BJ (cell line): ENCODE measurements at regions not wholly inside any gene's neighbourhood (a gene's known extent, or its start where the extent isn't known, plus 50 kb on each side); places are given as distances from the start of the nearest gene placed in this dataset.

Experiments
- CTCF ChIA-PET: fragments of 350-600 bp; formaldehyde crosslinking; extraction: SDS; loops from one replicate; lab custom pipeline; 2021; ENCODE audit warnings: antibody characterized with exemption, inconsistent platforms; lab: Yijun Ruan, JAX
- POLR2A ChIA-PET: fragments of 300-600 bp; sonication (Branson Sonifier 250); formaldehyde crosslinking; extraction: SDS; loops from one replicate; lab custom pipeline; 2021; ENCODE audit warnings: antibody characterized with exemption; lab: Charles Lee
- DNase-seq: peaks from one replicate; pipeline ENCODE4 v3.0.0-alpha.2; 2011; ENCODE audit warnings: low read depth
- H3K27me3 ChIP-seq: 2 replicates; pipeline ENCODE4 v1.6.0; 2011; ENCODE audit warnings: low read length; ENCODE audit not compliant: control insufficient read depth, insufficient read depth
- H3K36me3 ChIP-seq: 2 replicates; pipeline ENCODE4 v1.5.1; 2011; ENCODE audit warnings: low read length; ENCODE audit not compliant: control insufficient read depth, insufficient read depth
- H3K4me3 ChIP-seq: 2 replicates; pipeline ENCODE4 v1.5.1; 2011; ENCODE audit warnings: low read depth, mild to moderate bottlenecking, control low read depth, low read length
- TF ChIP-seq, protein P1 (sequence below): IDR thresholded peaks from 2 replicates; pipeline ENCODE4 v1.5.1; 2011; ENCODE audit warnings: low read depth, mild to moderate bottlenecking, control low read depth, inconsistent platforms, low read length, moderate library complexity; ENCODE audit not compliant: insufficient read depth

- CTCF ChIA-PET: interaction anchor here (1.9 kb wide), 1 partner anchor 10 kb away, joined by 7 read pairs; no protein-coding TSS in a partner anchor
Measured at GRCh38 chr12:5123921-5124320, 80.2 kb downstream of the KCNA5 start.

GRCh38 chr12:5124401-5124800 lies 80.7 kb downstream of the KCNA5 start:
- TF ChIP-seq, protein P1, sequence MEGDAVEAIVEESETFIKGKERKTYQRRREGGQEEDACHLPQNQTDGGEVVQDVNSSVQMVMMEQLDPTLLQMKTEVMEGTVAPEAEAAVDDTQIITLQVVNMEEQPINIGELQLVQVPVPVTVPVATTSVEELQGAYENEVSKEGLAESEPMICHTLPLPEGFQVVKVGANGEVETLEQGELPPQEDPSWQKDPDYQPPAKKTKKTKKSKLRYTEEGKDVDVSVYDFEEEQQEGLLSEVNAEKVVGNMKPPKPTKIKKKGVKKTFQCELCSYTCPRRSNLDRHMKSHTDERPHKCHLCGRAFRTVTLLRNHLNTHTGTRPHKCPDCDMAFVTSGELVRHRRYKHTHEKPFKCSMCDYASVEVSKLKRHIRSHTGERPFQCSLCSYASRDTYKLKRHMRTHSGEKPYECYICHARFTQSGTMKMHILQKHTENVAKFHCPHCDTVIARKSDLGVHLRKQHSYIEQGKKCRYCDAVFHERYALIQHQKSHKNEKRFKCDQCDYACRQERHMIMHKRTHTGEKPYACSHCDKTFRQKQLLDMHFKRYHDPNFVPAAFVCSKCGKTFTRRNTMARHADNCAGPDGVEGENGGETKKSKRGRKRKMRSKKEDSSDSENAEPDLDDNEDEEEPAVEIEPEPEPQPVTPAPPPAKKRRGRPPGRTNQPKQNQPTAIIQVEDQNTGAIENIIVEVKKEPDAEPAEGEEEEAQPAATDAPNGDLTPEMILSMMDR: no peak
- Histone ChIP-seq H3K36me3 (no peaks in the 10 kb centered on the region), H3K4me3 (no peak overlapping the region), H3K27me3 (no peaks in the 10 kb centered on the region)
- DNase-seq: no peak
- CTCF ChIA-PET: interaction anchor here (1.9 kb wide), 1 partner anchor 9 kb away, joined by 7 read pairs; no protein-coding TSS in a partner anchor
- POLR2A ChIA-PET: no interaction called here

More at GRCh38 chr12:5123921-5124320, 80.2 kb downstream of the KCNA5 start:
- POLR2A ChIA-PET: no interaction called here
- H3K4me3 ChIP-seq: no peak overlapping the region
- H3K27me3 ChIP-seq: no peaks in the 10 kb centered on the region
- H3K36me3 ChIP-seq: no peaks in the 10 kb centered on the region
- TF ChIP-seq, protein P1: no peak
- DNase-seq: no peak

DNA sequence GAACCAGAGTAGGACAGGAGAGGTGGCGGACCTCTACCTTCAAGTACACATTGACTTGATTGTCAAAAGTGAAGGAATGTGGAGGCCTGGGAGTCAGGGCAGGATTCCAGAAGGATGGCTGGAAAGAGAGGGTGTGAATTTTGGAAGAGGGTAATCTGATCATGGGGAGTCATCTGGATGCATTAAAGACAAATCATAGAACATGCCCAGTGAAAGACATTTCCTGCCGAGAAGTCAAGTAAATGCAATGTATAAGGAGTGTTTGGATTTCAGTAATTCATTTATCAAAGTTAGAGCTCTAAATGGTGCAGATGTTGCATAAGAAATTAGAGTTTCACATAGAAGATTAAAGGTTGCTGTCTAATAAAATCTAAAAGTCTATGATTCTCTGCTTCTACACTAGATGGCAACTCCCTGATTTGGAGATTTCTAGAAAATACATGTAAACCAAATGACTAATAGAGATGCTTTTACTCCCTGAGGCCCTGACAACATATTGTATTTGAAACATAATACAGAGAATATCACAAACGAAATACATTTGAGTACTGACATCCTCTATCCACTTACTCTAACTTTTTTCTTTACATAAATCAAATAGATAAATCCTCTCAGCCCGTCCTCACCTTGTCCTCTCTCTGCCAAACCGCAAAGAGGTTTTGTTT lies 91.3 kb downstream of the KCNA5 start:
- TF ChIP-seq, protein P1: no peak
- Histone ChIP-seq H3K36me3 (no peaks in the 10 kb centered on the region), H3K4me3 (no peak overlapping the region), H3K27me3 (peaks cover 1% of the 10 kb centered on the region; the same call in 1 of the 2 replicates)
- POLR2A ChIA-PET: no interaction called here
- CTCF ChIA-PET: interaction anchor here (1.3 kb wide), 1 partner anchor 36 kb away, joined by 4 read pairs; no protein-coding TSS in a partner anchor
- no peak for DNase-seq

DNA sequence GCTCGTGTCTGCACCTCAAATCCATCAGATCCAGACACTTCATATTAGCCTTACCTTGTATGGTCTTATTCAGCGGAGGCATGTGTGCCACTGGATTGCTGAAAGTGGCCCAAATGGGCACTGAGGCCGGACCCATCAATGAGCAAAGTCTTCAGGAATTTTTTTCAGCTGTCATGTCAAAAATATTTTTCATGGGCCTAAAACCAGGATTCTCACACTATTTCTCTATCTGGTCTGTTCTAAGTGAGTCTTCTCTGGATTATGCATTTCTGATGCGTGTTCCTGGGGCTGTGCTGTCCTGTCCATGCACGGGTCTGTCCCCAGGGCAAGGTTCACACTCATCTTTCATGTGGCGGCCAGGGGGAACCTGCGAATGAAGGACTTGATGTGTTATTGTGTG lies 94.6 kb downstream of the KCNA5 start:
- Histone ChIP-seq H3K27me3 (no peaks in the 10 kb centered on the region), H3K4me3 (no peak overlapping the region), H3K36me3 (no peaks in the 10 kb centered on the region)
- TF ChIP-seq, protein P1: no peak
- DNase-seq: no peak
- ChIA-PET POLR2A (interaction anchor here (1.5 kb wide), 1 partner anchor 34 kb away, joined by 4 read pairs; no protein-coding TSS in a partner anchor), CTCF (no interaction called here)

- no peaks in the 10 kb centered on the region for H3K27me3 ChIP-seq
- ChIA-PET CTCF (interaction anchor here (1.0 to 1.2 kb wide), 2 partner anchors 14 to 18 kb away, joined by 3 read pairs; no protein-coding TSS in a partner anchor), POLR2A (interaction anchor here (1.5 kb wide), 1 partner anchor 35 kb away, joined by 4 read pairs; no protein-coding TSS in a partner anchor)
- H3K4me3 ChIP-seq: no peak overlapping the region
- no peaks in the 10 kb centered on the region for H3K36me3 ChIP-seq
- TF ChIP-seq, protein P1: no peak
- DNase-seq: no peak
Measured at GRCh38 chr12:5138845-5139244, 95.2 kb downstream of the KCNA5 start.
